Posterior vena cava (tissue), 2 donors: ENCODE measurements at regions not wholly inside any gene's neighbourhood (a gene's known extent, or its start where the extent isn't known, plus 50 kb on each side); places are given as distances from the start of the nearest gene placed in this dataset.

Experiments
- DNase-seq: peaks from one replicate; pipeline ENCODE4 v3.0.0-alpha.2; 2020; ENCODE audit warnings: low spot score
- intact Hi-C, 2 donors: fragments of 100-400 bp; cut with DNase I; formaldehyde crosslinking; loops; one replicate each; pipeline versions ENCODE4 v1.14.1 to v1.14.2; 2022 to 2023
- donor health status: DM: yes; HTN: yes; CAD: no.
- donor health status: DM: yes; HTN: yes; CAD: no.

DNA sequence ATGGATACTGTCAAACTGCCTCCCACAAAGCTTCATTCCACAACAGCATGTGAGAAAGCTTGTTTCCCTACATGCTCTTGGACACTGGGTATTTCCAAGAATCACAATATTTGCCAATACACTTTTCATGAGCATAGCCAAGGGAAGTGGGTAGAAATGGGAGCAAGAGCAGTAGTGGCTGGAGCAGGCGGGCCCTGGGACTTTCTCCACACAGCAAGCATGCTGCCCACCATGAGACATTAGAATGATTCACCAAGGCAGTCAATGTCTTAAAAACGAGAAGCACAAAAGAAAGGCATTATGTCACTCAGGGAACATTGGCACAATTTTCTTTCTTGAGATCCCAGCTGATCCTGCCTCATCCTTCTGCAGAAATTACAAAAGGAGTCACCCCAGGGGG is 371.6 kb upstream of the RUNX1 start:
- intact Hi-C loops = no loop called here
- no peak for DNase-seq

- intact Hi-C loops = no loop called here
- DNase-seq = no peak
These were observed 368.7 kb upstream of the RUNX1 start for GRCh38 chr21:35417762-35418161.

GRCh38 chr21:35416866-35417489 is 367.9 kb upstream of the RUNX1 start:
- intact Hi-C loops = no loop called here

GRCh38 chr21:35414507-35415139 is 365.5 kb upstream of the RUNX1 start:
- intact Hi-C loops = no loop called here
- DNase-seq = no peak

More at GRCh38 chr21:35416866-35417489, 367.9 kb upstream of the RUNX1 start:
- DNase-seq = no peak

DNA sequence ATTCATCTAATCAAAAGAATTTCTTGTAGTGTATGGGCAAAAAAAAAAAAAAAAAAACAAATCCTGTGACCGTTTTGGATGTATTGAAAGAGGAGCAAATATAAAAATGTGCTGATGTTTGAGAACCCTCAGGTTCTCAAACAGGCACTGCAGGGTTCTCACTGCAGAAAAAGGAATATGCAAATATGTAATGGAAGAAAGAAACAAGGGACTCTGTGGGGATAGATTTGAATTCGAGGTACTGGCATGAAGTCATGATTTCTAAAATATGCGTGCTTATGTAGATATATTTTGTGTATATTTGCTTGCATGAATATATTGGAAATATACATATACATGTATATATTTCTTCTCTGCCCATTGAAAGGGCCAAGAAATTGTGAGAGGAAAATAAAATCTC is 365.0 kb upstream of the RUNX1 start:
- intact Hi-C loops = no loop called here
- no peak for DNase-seq

DNA sequence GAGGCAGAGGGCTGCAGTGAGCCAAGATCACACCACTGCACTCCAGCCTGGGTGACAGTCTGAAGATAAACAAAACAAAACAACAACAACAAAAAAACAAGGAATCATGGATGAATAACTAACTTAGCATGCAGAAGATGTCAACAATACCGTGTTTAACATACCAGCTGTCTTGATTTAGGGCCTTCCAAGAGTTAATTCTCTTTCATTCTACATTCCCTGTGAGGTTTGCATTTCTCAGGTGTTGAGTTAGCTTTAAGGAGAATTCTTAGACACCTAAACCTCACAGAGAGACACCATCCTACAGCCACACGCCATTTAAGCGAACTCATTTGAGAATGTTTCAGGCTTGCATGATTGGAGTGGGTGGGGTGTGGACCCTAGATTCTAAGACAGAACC is 363.1 kb upstream of the RUNX1 start:
- intact Hi-C loops = no loop called here

GRCh38 chr21:35411434-35411833 is 362.3 kb upstream of the RUNX1 start:
- DNase-seq = no peak
- intact Hi-C loops = no loop called here

More for the DNA sequence above, 363.1 kb upstream of the RUNX1 start:
- no peak for DNase-seq

GRCh38 chr21:35410656-35411055 is 361.6 kb upstream of the RUNX1 start:
- DNase-seq = no peak
- intact Hi-C loops = no loop called here

DNA sequence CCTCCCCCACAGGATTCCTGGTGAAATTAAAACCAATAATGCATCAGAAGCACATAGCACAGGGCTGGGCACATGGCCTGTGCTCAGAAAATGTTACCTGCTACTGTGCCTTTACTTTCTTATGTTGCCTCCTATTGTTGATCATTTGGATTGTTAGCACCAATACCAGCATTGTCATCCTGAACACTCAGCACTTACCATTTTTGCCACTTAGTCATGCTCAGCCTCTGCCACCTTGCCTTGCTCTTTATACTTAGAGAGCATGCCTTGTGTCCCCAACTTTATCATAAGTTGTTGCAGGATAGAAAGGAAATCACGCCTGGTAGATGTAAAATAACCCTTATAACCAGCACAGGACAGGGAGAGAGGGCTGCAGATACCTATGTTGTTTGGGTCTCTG is 361.0 kb upstream of the RUNX1 start:
- DNase-seq = no peak
- intact Hi-C loops = no loop called here

GRCh38 chr21:35408401-35408800 is 359.3 kb upstream of the RUNX1 start:
- intact Hi-C loops = no loop called here
- no peak for DNase-seq

DNA sequence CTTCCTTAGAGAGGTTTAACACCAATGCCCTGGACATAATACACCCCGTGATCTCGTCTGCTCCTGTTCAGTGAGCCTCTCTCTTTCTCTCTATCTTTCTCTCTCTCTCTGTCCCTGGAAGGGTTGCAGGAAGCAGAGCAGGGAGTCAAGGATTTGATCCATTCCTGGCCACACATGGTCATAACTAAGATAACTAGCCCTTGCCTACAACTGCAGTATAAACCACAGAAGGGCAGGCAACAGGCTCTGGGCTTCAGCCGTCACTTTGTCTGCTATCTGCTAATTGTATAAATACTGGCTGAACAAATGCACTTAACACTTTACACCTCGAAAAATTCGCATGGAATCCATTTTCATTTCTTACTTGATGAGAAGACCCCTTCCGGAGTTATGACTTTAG is 357.5 kb upstream of the RUNX1 start:
- intact Hi-C loops = no loop called here

DNA sequence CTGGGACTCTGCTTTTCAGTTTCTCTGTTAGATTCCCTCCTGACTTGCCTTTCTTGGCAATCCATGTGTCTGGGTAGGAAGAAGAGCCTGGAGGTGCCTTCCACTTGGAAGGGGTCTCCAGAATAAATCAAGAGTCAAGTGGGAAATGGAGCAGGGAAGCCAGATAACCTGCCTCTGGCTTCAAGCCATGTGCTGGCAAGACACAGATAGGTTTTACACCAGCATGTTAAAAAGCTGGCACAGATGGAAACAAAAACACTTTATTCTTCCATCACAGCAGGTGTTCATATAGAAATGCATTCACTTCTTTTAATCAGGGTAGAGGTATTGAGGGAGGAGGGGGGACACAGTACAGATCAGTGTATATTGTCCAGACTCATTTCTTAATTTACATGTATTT is 356.9 kb upstream of the RUNX1 start:
- no peak for DNase-seq
- intact Hi-C loops = no loop called here

More for the DNA sequence above, 357.5 kb upstream of the RUNX1 start:
- no peak for DNase-seq

- no peak for DNase-seq
- intact Hi-C loops = no loop called here
These were observed 355.1 kb upstream of the RUNX1 start for GRCh38 chr21:35404247-35404646.

- no peak for DNase-seq
- intact Hi-C loops = no loop called here
These were observed 353.0 kb upstream of the RUNX1 start for GRCh38 chr21:35402061-35402460.

- DNase-seq = no peak
- intact Hi-C loops = loop anchor here in 1 of 2 donors (2.0 kb wide), 1 partner anchor 51 kb away; no protein-coding TSS in a partner anchor
These were observed 352.4 kb upstream of the RUNX1 start for GRCh38 chr21:35401476-35401875.

GRCh38 chr21:35400233-35400939 is 351.3 kb upstream of the RUNX1 start:
- DNase-seq = no peak
- intact Hi-C loops = loop anchor here in 1 of 2 donors (2.0 kb wide), 1 partner anchor 50 kb away; no protein-coding TSS in a partner anchor

DNA sequence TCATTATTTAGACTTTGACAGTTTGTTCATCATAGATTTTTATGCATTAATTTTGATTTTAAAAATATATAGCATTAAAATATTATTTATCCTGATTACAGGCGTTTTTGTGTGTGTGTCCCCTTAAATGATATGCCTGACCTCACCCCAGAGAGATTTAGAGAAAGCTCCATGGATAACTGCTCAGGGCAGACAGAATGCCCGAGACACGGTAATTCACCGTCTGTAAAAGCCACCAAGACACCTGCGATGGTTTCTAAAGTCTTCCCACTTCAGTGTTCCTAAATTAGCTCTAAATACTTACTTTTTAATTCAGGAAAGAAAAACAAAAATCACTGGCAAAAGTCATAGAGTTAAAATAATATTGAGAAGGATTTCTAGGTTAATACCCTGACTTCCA is 350.6 kb upstream of the RUNX1 start:
- intact Hi-C loops = loop anchor here in 1 of 2 donors (2.0 kb wide), 1 partner anchor 49 kb away; no protein-coding TSS in a partner anchor
- DNase-seq = no peak

- intact Hi-C loops = no loop called here
- no peak for DNase-seq
These were observed 350.0 kb upstream of the RUNX1 start for GRCh38 chr21:35399002-35399530.

DNA sequence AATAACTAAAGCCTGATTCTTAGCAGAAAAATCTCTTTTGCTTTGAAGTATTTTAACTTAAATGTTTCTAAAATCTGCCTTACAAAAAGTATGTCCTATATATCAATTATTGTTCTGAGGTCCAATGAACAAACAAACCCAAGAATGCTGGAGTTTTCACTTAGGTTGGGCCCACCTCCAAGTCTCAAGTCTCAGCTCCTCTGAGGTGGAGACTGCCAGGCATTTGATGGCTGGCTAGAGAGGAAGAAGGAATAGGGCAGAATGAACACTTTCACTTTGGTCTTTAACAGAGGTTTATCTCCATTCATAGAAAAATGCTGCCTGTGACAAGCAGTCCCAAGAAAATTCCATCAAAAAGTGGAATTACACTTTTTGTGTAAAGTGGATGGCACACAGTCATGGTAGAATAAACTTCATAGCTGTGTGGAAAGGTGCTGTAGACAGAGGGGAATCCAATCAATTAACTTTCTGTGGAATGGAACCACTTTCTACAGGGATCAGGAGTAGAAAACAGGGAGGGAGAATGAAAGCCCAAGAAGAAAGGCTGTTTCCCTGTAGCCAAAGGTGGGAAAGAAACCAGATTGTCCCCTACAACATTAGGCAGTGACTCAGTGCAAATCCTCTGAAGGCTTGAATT is 349.4 kb upstream of the RUNX1 start:
- intact Hi-C loops = no loop called here

DNA sequence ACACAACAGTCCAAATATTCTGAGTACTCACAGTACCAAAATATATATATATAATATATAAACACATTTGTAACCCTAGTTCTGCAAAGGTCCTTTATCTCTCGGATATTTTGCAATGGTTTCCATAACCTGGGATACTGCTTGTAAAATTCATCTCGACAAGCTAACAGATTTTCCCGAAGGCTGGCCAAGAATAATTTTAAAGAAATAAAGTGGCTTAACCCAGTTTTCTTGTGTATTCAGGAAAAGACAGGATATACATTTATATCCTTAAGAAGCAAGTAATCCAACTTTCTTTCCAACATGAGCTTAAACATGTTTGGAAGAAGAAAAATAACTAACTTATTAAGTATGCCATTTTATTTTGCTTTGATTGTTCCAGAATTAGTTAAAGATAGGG is 348.7 kb upstream of the RUNX1 start:
- intact Hi-C loops = no loop called here
- DNase-seq = no peak

More for the DNA sequence above, 349.4 kb upstream of the RUNX1 start:
- DNase-seq = no peak
